ENCODE measurements at regions not wholly inside any gene's neighbourhood (a gene's known extent, or its start where the extent isn't known, plus 50 kb on each side); places are given as distances from the start of the nearest gene placed in this dataset.
A peak's percentile ranks its signal among the peaks of the same experiment; 100 is the strongest.

DNA sequence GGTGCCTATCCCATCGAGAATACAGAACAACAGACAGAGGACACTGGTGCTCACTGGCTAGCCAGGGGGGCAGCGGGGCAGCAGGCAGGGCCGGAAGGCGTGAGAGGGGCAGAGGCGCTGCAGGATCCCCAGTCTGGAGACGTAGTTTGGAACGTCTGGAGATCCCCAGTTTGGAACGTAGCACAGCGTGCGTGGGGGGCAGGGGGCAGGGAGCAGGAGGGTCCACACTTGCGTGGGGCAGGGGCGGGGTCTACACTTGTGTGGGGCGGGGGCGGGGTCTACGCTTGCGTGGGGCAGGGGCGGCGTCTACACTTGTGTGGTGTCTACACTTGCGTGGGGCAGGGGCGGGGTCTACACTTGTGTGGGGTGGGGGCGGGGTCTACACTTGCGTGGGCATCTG is 107.2 kb downstream of the DACT2 start:
- no peak for DNase-seq (ENCODE audit: low spot score)

DNA sequence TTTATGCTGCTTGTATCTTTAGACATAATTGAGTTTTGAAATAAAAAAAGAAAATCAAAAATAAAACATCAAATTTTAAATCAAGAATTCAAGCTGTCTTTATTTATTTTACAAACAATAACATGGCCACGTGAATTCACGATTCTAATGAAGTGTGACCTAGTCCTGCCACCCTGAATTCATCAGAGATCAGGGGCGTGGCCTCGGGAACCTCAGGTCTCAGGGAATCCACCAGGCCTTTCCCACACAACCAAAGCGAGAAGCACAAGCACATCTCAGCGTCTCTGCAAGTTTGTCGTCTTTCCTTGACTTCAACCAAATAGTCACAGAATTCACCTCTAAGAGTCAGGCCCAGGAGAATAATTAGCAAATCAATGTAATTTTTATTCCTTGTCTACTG is 107.9 kb downstream of the DACT2 start:
- DNase-seq (ENCODE audit: low spot score), result no peak

DNA sequence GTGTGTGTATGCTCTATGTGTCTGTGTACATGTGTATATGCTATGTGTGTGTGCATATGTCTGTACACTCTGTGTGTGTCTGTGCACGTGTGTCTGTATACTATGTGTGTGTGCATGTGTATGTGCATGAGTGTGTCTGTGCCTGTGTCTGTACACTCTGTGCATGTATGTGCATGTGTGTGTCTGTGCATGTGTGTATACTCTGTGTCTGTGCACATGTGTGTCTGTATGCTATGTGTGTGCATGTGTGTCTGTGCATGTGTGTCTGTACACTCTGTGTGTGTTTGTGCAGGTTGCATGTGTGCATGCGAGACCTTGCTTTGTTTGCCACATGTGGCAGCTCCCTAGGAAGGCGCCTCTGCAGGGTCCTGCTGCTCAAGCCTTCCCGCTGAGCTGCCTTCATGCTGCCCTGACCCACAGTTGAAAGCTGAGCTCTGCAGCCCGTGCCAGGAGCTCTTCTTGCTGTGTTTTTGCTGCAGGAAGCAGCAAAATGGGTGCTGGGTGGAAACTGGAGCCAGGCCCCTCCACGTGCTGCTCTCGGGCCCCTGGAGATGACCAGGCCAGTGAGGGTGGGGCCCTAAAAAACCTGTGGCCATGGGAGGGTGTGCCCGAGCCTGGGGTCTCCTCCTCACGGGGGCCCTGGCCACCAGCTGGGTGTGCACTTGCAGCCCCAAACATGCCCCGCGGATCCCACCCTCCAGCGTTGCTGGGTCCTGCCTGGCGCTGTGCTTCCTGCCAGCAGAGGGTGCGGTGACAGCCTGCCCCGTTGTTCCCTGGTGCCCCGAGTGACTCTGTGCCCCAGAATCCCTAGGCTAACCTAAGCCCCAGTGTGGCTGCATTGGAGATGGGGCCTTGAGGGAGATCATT is 109.1 kb downstream of the DACT2 start:
- DNase-seq (ENCODE audit: low spot score), result no peak

- DNase-seq (ENCODE audit: low spot score), result no peak
Measured at GRCh38 chr6:168209420-168209819, 110.2 kb downstream of the DACT2 start.

DNA sequence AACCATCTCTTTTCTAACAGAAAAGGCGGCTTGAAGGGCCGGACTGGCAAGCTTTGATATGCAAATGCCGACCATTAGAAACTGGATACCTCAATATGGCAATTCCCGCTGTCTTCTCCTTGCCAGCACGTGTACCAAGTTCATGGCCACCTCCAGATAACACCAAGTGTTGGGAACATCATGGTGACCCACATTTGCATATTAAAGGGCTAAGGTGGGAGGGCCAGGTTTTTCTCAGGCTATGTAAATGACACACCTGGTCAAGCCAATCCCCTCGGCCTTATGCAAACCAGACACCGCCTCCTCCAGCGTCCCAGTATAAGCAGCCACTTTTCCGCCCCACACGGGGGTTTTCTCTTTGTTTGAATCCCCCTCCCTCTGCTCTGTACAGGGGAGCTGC is 110.7 kb downstream of the DACT2 start:
- no peak for DNase-seq (ENCODE audit: low spot score)

DNA sequence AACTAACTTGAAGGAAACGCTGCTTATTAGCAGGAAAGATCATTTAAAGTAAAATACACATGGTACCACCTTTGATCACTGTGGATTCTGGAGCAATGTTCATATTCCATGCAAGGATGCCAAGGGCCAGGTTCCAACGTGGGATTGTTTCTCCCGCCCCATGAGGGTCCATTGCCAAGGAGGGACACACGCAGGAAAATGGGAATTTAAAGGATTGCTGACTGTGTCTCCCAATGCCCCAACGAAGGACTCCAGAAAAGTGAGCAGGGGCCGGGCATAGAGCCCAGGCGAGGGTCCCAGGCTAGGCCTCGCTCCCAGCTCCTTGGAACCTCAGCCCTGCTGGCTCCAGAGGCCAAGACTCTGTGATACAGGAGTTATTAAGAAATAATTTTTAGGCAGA is 111.2 kb downstream of the DACT2 start:
- no peak for DNase-seq (ENCODE audit: low spot score)

DNA sequence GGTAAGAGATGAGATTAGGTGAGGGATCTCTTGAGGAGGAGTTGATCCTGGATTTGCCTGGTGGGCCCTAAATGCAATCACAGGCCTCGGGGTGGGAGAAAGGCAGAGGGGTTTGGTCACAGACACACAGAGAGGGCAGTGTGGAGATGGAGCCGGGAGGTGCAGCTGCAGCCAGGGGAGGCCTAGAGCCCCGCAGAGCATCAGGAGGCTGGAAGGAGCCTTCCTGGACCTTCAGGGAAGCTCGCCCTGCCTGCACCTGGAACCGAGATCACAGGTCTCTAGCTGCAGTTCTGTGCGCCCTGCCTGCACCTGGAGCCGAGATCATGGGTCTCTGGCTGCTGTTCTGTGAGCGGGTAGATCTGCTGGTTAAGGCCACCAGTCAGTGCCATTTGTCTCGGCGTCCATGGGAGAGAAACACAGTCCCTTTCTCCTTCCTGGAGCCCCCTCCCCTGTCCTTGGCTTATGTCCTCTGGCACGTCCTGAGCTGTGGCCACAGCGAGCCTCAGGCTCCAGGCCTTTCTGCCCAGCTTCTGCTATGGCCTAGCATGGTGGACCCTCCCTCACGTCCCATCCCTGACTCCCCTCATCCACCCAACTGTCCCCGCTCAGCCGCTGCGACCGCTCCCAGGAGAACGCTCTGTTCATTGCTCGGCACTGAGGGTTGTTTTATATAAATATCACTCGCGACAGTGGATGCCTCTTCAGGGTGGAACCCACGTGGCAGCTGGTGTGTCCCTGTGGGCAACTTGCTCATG is 112.0 kb downstream of the DACT2 start:
- DNase-seq (ENCODE audit: low spot score), result no peak

- DNase-seq (ENCODE audit: low spot score), result no peak
Measured at GRCh38 chr6:168206661-168207274, 112.8 kb downstream of the DACT2 start.

DNA sequence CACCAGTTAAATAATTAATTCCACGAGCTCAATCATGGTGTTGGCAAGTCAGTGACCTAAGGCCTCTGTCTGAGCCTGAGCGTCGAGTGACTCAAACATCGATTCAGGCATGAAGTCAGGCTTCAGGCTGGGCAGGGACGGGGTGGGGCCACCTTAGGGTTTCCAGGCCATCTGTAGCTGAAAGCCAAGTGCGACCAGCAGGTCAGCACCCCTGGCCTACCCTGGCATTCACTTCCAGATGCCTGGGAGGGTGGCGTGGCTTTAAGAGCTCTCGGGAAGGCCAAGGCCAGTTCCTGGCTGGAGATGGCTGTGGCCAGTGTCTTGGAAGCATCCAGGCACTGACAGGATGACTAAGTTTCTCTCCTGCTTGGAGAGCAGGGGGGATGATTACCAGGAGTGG is 113.4 kb downstream of the DACT2 start:
- DNase-seq (ENCODE audit: low spot score), result no peak

GRCh38 chr6:168201799-168202198 is 117.8 kb downstream of the DACT2 start:
- DNase-seq (ENCODE audit: low spot score), result no peak

- DNase-seq (ENCODE audit: low spot score), result no peak
Measured at GRCh38 chr6:168201383-168201782, 118.2 kb downstream of the DACT2 start.

- no peak for DNase-seq (ENCODE audit: low spot score)
Measured at GRCh38 chr6:168200571-168201134, 118.9 kb downstream of the DACT2 start.

GRCh38 chr6:168198302-168199180 is 119.5 kb upstream of the FRMD1 start:
- peak; percentile 36 for DNase-seq (ENCODE audit: low spot score)

GRCh38 chr6:168197636-168198301 is 118.8 kb upstream of the FRMD1 start:
- peak; percentile 46 for DNase-seq (ENCODE audit: low spot score)

- peak; percentile 22 for DNase-seq (ENCODE audit: low spot score)
Measured at GRCh38 chr6:168196881-168197635, 118.0 kb upstream of the FRMD1 start.

DNA sequence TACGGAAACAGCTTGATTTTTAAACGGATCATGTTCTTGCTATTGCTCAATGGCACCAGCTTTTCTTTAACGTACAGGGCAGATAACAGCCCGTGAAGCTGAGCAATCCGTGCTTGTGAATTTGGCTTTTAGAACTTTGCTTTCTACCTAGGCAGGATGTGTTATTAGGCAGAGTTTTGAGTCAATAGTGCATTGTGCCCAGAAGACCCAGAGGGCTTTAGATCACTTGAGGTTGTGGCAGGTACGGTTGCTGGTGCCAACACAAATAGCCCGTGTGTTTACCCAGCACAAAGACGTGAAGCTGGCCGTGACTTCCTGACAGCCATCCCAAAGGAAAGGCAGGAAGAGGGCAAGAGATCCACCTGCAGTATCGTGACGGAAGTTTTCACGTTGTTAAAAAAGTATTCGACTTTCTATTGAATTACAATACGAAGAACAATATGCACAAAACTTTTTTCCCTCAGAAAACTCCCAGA is 117.4 kb upstream of the FRMD1 start:
- peak; percentile 12 for DNase-seq (ENCODE audit: low spot score)

DNA sequence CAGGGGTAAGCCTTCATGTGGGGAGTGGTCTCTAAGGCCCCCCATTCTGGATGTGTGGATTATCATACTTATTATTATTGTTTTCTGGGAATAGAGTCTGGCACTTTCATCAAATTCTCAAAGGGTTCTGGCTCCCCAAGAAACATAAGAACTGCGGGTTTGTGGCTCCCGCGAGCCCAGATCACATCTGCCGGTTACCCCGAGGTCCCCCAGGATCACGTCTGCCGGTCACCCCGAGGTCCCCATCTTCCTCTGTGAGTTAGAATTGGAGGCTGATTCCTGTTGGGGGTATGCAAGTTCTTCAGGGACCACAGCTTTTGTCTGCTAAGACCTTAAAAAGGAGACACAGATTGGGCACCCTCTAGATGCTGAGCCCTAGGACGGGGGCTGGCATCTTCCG is 116.7 kb upstream of the FRMD1 start:
- peak; percentile 44 for DNase-seq (ENCODE audit: low spot score)

DNA sequence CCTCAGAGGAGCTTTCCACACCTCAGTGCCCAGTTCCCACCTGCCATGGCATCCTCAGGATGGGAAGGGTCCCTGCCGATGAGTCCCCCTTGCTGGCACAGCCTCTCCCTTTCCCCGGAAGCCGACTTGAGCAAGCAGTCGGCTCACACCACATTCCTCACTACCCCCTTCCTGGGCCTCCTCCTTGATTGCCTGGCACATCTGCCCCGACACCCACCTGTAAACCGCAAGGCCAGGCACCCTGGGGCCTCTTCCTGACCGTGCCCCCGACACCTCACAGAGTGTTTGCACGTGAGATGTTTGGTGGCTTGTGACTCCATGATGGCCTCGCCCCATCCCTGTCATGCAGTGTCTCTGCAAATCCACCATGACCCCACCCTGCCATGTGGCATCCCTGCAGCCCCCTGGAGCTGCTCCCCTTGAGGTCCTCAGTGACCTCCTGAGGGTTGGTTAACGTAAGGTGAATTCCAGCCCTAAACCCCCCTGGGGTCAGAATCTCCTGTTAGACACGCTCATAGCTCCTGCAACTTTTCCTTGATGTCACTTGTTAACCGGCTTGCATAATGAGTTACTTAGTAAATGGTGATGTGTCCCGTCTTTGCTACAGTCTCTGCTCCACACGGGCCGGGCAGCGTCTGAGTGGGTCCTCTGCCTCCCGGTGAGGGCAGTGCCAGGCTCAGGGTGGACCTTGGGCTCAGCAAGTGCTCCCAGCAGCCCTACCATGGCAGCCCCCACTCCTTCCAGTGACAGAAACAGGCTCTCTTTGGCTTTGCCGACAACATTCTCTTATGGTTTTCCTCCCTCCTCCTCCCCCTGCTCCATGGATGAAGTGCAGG is 115.9 kb upstream of the FRMD1 start:
- peak; percentile 44 for DNase-seq (ENCODE audit: low spot score)

Data from left forelimb (tissue), 1 donor.